ENCODE measurements at regions not wholly inside any gene's neighbourhood (a gene's known extent, or its start where the extent isn't known, plus 50 kb on each side); places are given as distances from the start of the nearest gene placed in this dataset.

DNA sequence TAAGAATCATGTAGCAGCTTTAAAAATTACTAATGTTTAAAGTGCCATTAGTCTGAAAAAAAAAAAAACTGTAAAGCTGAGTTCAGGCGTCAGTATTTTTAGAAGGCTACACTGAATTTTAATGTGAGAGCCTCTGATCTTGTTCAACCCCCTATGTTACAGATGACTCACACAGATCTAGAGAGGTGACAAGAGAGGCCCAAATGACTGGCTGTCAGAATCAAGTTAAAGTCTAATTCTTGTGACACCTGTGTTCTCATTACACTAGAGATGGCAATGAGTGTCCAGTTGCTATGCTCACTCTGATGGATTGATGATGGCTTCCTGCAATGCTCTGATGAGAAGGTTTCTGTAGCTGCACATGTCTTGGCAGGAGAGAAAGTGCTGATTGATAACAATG lies 203.5 kb upstream of the OBI1 start:
- DNase-seq = no peak

DNA sequence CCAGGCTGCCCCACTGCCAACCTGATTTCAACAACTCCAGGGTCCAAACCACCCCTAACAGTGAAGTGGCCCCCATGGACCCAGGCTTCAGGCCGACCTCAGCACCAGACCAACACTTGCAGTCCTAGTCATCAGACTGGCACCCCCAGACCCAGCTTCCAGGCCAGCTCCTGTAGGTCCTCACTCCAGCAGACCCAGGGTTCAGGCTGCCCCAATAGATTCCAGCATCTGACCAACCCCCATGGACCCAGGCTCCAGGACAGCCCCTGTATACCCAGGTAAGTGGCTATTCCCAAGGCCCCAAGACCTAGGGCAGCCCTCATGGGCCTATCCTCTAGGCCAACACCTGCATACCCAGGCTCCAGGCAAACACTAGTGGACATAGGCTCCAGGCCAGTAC lies 193.8 kb upstream of the OBI1 start:
- no peak for DNase-seq

GRCh38 chr13:78845656-78846365 lies 186.9 kb upstream of the OBI1 start:
- DNase-seq = no peak

GRCh38 chr13:78844106-78844505 lies 185.2 kb upstream of the OBI1 start:
- DNase-seq = no peak

GRCh38 chr13:78841358-78841963 lies 182.5 kb upstream of the OBI1 start:
- no peak for DNase-seq

DNA sequence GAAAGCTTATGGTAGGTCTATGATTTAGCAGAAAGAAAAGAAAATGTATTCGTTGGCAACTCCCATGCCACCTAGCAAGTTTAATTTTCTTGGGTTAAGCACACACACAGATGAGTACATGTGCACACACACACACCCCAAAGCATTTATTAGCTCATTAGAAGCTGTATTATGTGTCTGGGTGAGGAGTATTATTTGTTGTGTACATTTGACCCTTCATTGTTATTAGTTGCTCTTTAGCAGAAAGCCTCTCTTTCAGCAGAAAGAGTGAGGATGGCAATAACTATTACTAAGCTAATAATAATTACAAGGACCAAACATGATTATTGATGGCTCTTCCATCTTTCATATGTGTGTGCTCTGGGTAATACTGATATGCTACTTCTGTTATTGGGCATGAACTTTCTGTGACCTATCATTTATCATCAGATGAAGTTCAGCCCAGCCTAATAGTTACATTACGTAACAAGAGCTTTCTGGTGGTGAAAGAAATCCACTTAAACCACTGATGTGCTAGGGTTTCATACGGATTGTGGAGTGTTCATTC lies 177.4 kb upstream of the OBI1 start:
- no peak for DNase-seq

- no peak for DNase-seq
Measured at GRCh38 chr13:78832461-78832860, 173.5 kb upstream of the OBI1 start.

DNA sequence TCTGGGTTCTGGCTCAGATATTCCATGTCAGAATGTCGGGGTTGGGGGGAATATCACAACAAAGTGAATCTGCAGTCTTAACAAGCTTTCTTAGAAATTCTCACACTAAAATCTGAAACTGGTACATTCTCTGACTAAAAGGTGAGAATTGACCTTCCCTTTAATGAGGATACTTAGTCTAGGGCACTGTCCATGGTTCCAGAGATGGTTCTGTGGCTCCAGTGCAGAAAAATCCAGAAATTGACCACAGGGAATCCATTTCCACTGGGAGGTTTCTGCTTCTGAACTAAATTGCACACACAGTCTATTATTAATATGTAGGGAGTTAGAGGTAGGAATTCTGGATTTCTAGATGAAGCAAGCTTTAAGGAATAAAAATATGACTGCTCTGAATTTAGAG lies 171.6 kb upstream of the OBI1 start:
- DNase-seq = no peak

DNA sequence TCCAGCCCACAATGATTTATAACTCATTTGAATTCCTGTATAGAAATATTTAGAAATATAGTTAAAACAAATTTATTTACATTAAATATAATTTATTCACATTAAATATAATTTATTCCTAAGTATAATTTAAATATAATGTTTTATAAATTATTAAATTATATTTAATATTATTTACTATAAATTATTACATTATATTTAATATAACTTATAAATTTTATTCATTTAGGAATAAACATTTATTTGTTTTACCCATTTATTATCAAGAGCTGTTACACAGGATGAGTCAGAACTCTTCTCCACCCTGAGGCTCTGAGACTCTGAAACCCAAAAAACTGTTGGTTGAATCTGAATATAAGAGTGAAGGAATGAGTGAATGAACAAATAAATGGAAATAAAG lies 170.9 kb upstream of the OBI1 start:
- no peak for DNase-seq

DNA sequence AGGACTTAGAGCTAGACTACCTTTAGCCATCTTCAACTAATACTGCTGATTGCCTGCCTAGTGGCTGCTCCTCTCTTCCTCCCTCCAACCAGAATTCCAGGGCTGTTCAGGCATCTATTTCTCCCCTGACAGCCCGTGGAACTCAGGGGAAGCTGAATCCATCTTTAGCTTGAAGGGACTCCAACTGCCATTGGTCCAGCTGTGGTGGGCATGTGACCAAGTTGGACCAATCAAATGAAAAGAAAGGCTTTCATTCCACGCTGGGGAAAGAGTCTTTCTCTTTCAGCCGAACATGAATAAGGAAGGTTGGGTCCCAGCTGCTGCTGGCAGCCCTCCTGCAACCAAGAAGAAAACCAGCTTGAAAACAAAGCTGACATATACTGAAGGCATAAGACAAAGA lies 168.5 kb upstream of the OBI1 start:
- no peak for DNase-seq

DNA sequence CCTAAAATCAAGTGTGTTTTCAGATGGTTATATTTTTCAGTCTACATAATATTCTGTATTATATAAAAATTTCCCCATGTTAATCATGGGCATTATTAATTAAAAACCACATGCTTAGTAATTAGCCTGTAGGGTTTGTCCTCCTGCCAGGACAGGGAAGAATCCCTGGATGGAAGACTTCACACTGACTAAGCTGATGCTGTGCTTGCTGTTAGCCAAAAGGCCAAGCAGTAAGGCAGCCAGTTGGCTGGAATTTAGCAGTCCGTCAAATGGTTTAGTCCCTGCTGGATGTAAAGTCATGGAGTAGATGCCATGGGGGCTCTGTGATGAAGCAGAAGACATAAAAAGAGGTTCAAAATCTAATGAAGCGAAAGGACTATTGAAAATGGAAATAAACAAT lies 168.0 kb upstream of the OBI1 start:
- DNase-seq = no peak

DNA sequence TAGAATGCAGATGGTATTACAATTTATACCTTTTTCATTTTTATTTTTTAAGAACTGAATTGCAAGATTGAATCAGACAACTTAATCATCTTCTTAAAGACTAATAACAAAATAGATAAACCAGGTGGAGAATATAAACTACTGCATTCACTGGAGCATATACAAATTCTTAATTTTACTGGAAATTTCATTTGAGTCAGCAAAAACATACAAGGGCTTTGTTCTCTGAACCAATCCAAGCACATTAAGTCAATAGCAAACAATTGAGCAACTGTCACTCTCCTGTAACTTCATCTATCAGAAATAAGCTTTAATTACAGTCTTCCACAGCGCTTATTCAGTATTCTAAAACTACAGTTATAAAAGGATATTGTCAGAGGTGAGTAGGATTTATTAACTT lies 167.4 kb upstream of the OBI1 start:
- DNase-seq = no peak

DNA sequence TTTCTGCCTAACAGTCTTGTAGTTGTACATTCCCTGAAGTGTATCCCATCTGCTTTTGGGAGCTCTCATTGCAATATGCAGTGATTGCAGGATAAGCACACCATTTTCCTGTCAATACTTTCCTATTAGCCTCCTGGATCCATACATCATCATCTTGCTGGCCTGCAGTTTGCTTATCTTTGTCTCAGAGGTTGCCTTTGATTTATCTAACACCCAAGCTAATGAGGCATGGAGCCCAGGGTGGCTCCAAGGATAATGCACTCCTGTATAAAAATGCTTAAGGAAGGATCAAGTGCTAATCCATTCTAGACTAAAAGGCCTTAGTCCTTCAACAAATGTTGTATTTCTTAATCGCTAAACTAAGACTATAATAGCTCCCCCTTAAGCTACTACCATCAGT lies 161.6 kb upstream of the OBI1 start:
- no peak for DNase-seq

- no peak for DNase-seq
Measured at GRCh38 chr13:78816592-78816991, 157.6 kb upstream of the OBI1 start.

GRCh38 chr13:78816154-78816553 lies 157.2 kb upstream of the OBI1 start:
- no peak for DNase-seq

GRCh38 chr13:78806457-78806856 lies 147.5 kb upstream of the OBI1 start:
- no peak for DNase-seq

- DNase-seq = no peak
Measured at GRCh38 chr13:78802912-78803311, 144.0 kb upstream of the OBI1 start.

DNA sequence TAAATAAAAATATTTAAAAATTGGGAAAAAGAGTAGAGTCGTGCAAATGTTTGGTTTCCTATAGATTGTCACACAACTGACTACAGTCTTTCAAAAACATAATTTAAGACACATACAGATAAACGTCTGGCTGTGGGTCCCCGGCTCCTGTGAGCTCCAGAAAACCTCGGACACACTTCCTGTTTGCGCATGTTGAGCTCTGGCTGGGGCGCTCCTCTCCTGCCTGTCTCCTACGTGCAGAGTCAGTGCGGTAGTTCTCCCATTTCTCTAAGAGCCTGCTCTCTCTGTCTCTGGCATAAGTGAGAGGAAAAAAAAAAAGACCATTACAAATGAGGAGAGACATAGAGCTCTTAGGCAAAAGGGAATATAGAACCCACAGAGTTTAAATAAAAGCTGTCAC lies 128.2 kb upstream of the OBI1 start:
- no peak for DNase-seq

GRCh38 chr13:78786459-78786858 lies 127.5 kb upstream of the OBI1 start:
- DNase-seq = no peak

- DNase-seq = no peak
Measured at GRCh38 chr13:78785764-78786163, 126.8 kb upstream of the OBI1 start.

- no peak for DNase-seq
Measured at GRCh38 chr13:78784014-78784750, 125.2 kb upstream of the OBI1 start.

DNA sequence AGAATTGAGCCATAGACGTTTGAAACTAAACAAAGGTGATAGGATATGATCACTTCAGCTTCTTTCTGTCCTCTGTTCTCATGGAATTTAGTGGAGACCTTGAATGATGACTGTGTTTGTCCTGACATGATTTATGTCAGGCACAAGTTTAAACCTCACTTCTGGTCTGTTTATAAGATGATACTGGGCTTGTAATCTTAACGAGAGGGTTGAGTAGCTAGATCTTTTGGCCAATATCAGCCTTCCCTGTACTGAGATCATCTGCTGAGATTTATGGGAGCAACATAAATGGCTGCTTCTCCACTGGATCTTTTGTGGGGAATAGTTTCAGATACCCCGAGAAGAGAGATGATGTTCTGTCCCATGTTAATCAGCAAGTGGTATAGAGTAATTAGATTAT lies 121.8 kb upstream of the OBI1 start:
- no peak for DNase-seq

DNA sequence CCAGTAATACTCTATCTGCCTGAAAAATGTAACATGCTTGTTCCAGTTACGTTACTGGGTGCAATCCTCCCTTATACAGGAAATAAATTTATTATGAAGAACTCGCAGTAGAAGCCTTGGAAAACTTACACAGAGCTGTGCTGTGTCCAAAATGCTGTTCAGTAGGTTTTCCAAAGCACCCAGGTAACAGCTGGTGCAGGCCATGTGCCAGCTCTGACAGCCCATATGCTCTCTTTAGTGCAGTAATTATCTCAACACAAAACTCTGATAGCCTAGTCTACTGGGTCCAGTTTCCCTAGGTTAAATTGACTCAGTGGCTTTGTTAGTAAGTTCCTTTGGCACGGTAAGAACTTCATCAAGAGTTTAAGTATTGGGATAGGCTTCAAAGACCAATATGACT lies 120.7 kb upstream of the OBI1 start:
- DNase-seq = no peak

- DNase-seq = no peak
Measured at GRCh38 chr13:78777976-78778375, 119.0 kb upstream of the OBI1 start.
